Endothelial cell of umbilical vein (primary cell): ENCODE measurements at regions not wholly inside any gene's neighbourhood (a gene's known extent, or its start where the extent isn't known, plus 50 kb on each side); places are given as distances from the start of the nearest gene placed in this dataset.

Source experiments
- BruUV-seq: library from RNA; stranded (reverse); fragments of 400-500 nt; replicated peaks from 2 replicates; lab custom pipeline; 2021; lab: Mats Ljungman, UMichigan
- CTCF ChIA-PET: fragments of 300-600, 350-600 bp; sonication (Branson Sonifier 250); formaldehyde crosslinking; loops from one replicate; lab custom pipeline; 2021; ENCODE audit warnings: antibody characterized with exemption, inconsistent platforms; lab: Charles Lee
- POLR2A ChIA-PET: fragments of 300-600, 350-600 bp; sonication (Branson Sonifier 250); formaldehyde crosslinking; loops from one replicate; lab custom pipeline; 2021; ENCODE audit warnings: antibody characterized with exemption, inconsistent platforms; lab: Charles Lee
- DNase-seq: peaks from one replicate; pipeline ENCODE4 v3.0.0-alpha.2; 2011; ENCODE audit warnings: low read depth, low spot score
- FAIRE-seq: peaks from 2 replicates; lab custom pipeline; 2011; peaks lifted over from hg19 to GRCh38; lab: Jason Lieb, UNC
- H2AFZ ChIP-seq: 2 replicates; pipeline ENCODE4 v1.6.0; 2012; ENCODE audit warnings: low read depth, low read length, control low read depth, inconsistent platforms
- H3K27ac ChIP-seq: 2 replicates; pipeline ENCODE4 v1.5.1; 2011; ENCODE audit warnings: low read depth, mild to moderate bottlenecking, control low read depth, low read length, moderate library complexity; ENCODE audit not compliant: insufficient read depth
- H3K27me3 ChIP-seq, 2 experiments: 2 replicates each; pipeline versions ENCODE4 v1.6.0 to v1.6.1; 2011; ENCODE audit warnings: low read length in 2 of 2, mixed read lengths in 1 of 2; ENCODE audit not compliant: control insufficient read depth in 2 of 2, insufficient read depth in 2 of 2
- H3K36me3 ChIP-seq, 2 experiments: 2 replicates in 1 of 2; 3 replicates in 1 of 2; pipeline ENCODE4 v1.5.1; 2011; ENCODE audit warnings: low read length in 2 of 2, mild to moderate bottlenecking in 1 of 2, moderate library complexity in 1 of 2; ENCODE audit not compliant: control insufficient read depth in 2 of 2, insufficient read depth in 2 of 2; ENCODE audit errors: extremely low read depth in 1 of 2
- H3K4me1 ChIP-seq: 3 replicates; pipeline ENCODE4 v1.5.1; 2011; ENCODE audit warnings: mild to moderate bottlenecking, low read length; ENCODE audit not compliant: control insufficient read depth, insufficient read depth; ENCODE audit errors: extremely low read depth
- H3K4me2 ChIP-seq: 2 replicates; pipeline ENCODE4 v1.6.1; 2011; ENCODE audit warnings: low read length, control low read depth, mixed read lengths; ENCODE audit not compliant: insufficient read depth
- H3K4me3 ChIP-seq, 3 experiments: fragments of 200-600 bp in 1 of 3; sonication (generic), shearing (Covaris generic) in 1 of 3; replicated peaks in 1 of 3; 2 replicates each; pipeline ENCODE4 v1.5.1; 2011 to 2016; ENCODE audit warnings: control low read depth in 3 of 3, low read length in 3 of 3, mild to moderate bottlenecking in 2 of 3, inconsistent platforms in 1 of 3, low read depth in 1 of 3, moderate library complexity in 1 of 3; ENCODE audit not compliant: insufficient read depth in 1 of 3
- H3K79me2 ChIP-seq: 2 replicates; pipeline ENCODE4 v1.6.0; 2012; ENCODE audit warnings: low read length, inconsistent platforms; ENCODE audit not compliant: control insufficient read depth, insufficient read depth
- H3K9ac ChIP-seq: replicated peaks from 2 replicates; pipeline ENCODE3; 2011; ENCODE audit warnings: low read length, control low read depth; ENCODE audit not compliant: insufficient read depth; ENCODE audit errors: extremely low read depth
- H3K9me1 ChIP-seq: replicated peaks from 3 replicates; pipeline ENCODE4 v1.6.0; 2011; ENCODE audit warnings: mild to moderate bottlenecking, low read length; ENCODE audit not compliant: control insufficient read depth, insufficient read depth; ENCODE audit errors: extremely low read depth
- H3K9me3 ChIP-seq: replicated peaks from 2 replicates; pipeline ENCODE4 v1.5.1; 2012; ENCODE audit warnings: low read length, inconsistent platforms; ENCODE audit not compliant: control insufficient read depth, insufficient read depth
- H4K20me1 ChIP-seq: replicated peaks from 2 replicates; pipeline ENCODE3; 2011; ENCODE audit warnings: mild to moderate bottlenecking, low read length; ENCODE audit not compliant: control insufficient read depth, insufficient read depth; ENCODE audit errors: extremely low read depth
- EZH2 ChIP-seq: IDR thresholded peaks from 2 replicates; pipeline ENCODE4 v1.6.1; 2012; ENCODE audit warnings: borderline replicate concordance, low read depth, mild to moderate bottlenecking, moderate library complexity, low read length, inconsistent platforms; ENCODE audit not compliant: severe bottlenecking
- FOS ChIP-seq: IDR thresholded peaks from 2 replicates; pipeline ENCODE4 v1.6.1; 2011; ENCODE audit warnings: mild to moderate bottlenecking, low read length, moderate library complexity, borderline replicate concordance; ENCODE audit not compliant: insufficient read depth
- GATA2 ChIP-seq: IDR thresholded peaks from 2 replicates; pipeline ENCODE4 v1.7.0; 2011; ENCODE audit warnings: low read depth, mild to moderate bottlenecking, moderate library complexity, mixed read lengths, low read length; ENCODE audit not compliant: insufficient read length, insufficient read depth
- JUN ChIP-seq: IDR thresholded peaks from 2 replicates; pipeline ENCODE4 v1.6.1; 2011; ENCODE audit warnings: borderline replicate concordance, low read depth; ENCODE audit not compliant: insufficient read length, insufficient read depth
- MYC ChIP-seq: IDR thresholded peaks from one replicate; pipeline ENCODE4 v1.6.1; 2011; ENCODE audit warnings: mild to moderate bottlenecking, low read depth, low read length
- POLR2A ChIP-seq: IDR thresholded peaks from 2 replicates; pipeline ENCODE4 v1.6.1; 2012; ENCODE audit warnings: low read depth, mild to moderate bottlenecking, control low read depth, low read length
- POLR2AphosphoS5 ChIP-seq: IDR thresholded peaks from 2 replicates; pipeline ENCODE4 v1.6.1; 2012; ENCODE audit warnings: low read depth, mild to moderate bottlenecking, control low read depth, low read length, moderate library complexity; ENCODE audit not compliant: insufficient read depth
- dilution Hi-C: fragments of 300-500 bp; cut with MboI; formaldehyde crosslinking; loops from one replicate; pipeline ENCODE4 v1.15.0; 2019; ENCODE audit warnings: low sequenced_read_pairs; ENCODE audit not compliant: extremely low pct_ligation_motif_present
- intact Hi-C: fragments of 100-400 bp; cut with micrococcal nuclease; formaldehyde crosslinking; loops from one replicate; pipeline ENCODE4 v1.10.0; 2022
- TF ChIP-seq, protein P1 (sequence below): IDR thresholded peaks from 2 replicates; pipeline ENCODE4 v1.6.1; 2011; ENCODE audit not compliant: insufficient read depth, insufficient read length
- TF ChIP-seq, protein P2 (sequence below), 2 donors: IDR thresholded peaks; 1 replicate in 1 of 2; 2 replicates in 1 of 2; pipeline ENCODE4 v1.5.1; 2011; ENCODE audit warnings: low read length in 2 of 2, mild to moderate bottlenecking in 2 of 2, moderate library complexity in 2 of 2, control low read depth in 1 of 2, inconsistent platforms in 1 of 2, low read depth in 1 of 2; ENCODE audit not compliant: insufficient read depth in 1 of 2; ENCODE audit errors: extremely low read depth in 1 of 2

DNA sequence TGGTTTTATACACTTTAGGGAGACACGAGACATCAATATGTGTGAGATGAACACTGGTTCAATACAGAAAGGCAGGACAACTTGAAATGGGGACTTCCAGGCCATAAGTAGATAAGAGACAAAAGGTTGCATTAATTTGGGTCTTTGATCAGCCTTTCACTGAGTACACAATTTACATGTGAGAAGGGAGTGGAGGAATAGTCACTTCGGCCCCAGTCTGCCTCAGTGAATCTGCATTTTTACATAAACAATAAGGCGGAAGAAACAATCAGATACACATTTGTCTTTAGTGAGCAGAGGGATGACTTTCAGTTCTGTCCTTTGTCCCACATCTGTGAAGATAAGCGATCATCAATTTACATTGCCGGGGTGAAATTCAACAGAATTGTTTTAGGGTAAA, 104.3 kb upstream of the ARL4C start:
- BruUV-seq, result no TSS peak
- TF ChIP-seq FOS, result no peak
- no peak for TF ChIP-seq EZH2
- TF ChIP-seq POLR2A, result no peak
- TF ChIP-seq, protein P1, sequence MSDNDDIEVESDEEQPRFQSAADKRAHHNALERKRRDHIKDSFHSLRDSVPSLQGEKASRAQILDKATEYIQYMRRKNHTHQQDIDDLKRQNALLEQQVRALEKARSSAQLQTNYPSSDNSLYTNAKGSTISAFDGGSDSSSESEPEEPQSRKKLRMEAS, result no peak
- TF ChIP-seq, protein P2, sequence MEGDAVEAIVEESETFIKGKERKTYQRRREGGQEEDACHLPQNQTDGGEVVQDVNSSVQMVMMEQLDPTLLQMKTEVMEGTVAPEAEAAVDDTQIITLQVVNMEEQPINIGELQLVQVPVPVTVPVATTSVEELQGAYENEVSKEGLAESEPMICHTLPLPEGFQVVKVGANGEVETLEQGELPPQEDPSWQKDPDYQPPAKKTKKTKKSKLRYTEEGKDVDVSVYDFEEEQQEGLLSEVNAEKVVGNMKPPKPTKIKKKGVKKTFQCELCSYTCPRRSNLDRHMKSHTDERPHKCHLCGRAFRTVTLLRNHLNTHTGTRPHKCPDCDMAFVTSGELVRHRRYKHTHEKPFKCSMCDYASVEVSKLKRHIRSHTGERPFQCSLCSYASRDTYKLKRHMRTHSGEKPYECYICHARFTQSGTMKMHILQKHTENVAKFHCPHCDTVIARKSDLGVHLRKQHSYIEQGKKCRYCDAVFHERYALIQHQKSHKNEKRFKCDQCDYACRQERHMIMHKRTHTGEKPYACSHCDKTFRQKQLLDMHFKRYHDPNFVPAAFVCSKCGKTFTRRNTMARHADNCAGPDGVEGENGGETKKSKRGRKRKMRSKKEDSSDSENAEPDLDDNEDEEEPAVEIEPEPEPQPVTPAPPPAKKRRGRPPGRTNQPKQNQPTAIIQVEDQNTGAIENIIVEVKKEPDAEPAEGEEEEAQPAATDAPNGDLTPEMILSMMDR (IDR thresholded peaks at IDR 0.05; ENCODE audit: extremely low read depth in 1 of 2, insufficient read depth in 1 of 2, low read depth in 1 of 2, low read length in 2 of 2), result no peak
- no peak for TF ChIP-seq MYC
- TF ChIP-seq POLR2AphosphoS5, result no peak
- no peak for TF ChIP-seq JUN
- no peak for TF ChIP-seq GATA2
- Histone ChIP-seq H3K27me3 (peaks cover 0 to 3% of the 10 kb centered on the region in 2 experiments), H3K4me1 (no peaks in the 10 kb centered on the region), H3K27ac (no peak overlapping the region), H3K9me3 (no peaks in the 10 kb centered on the region), H4K20me1 (no peaks in the 10 kb centered on the region), H3K4me2 (no peak overlapping the region), H2AFZ (no peak overlapping the region), H3K9me1 (no peaks in the 10 kb centered on the region), H3K36me3 (no peaks in the 10 kb centered on the region), H3K9ac (no peak overlapping the region), H3K79me2 (no peaks in the 10 kb centered on the region), H3K4me3 (no peak overlapping the region)
- dilution Hi-C loops, result no loop called here
- ChIA-PET POLR2A (no interaction called here), CTCF (interaction anchor here (0.9 to 1.1 kb wide), 2 partner anchors 10 to 516 kb away, joined by 3 to 4 read pairs; no protein-coding TSS in a partner anchor)
- DNase-seq, result no peak
- no peak for FAIRE-seq
- intact Hi-C loops, result no loop called here
